BJ (cell line): ENCODE measurements at regions not wholly inside any gene's neighbourhood (a gene's known extent, or its start where the extent isn't known, plus 50 kb on each side); places are given as distances from the start of the nearest gene placed in this dataset.

Experiments used
- CTCF ChIA-PET: fragments of 350-600 bp; formaldehyde crosslinking; extraction: SDS; loops from one replicate; lab custom pipeline; 2021; ENCODE audit warnings: antibody characterized with exemption, inconsistent platforms; lab: Yijun Ruan, JAX
- POLR2A ChIA-PET: fragments of 300-600 bp; sonication (Branson Sonifier 250); formaldehyde crosslinking; extraction: SDS; loops from one replicate; lab custom pipeline; 2021; ENCODE audit warnings: antibody characterized with exemption; lab: Charles Lee
- DNase-seq: peaks from one replicate; pipeline ENCODE4 v3.0.0-alpha.2; 2011; ENCODE audit warnings: low read depth
- H3K27me3 ChIP-seq: 2 replicates; pipeline ENCODE4 v1.6.0; 2011; ENCODE audit warnings: low read length; ENCODE audit not compliant: control insufficient read depth, insufficient read depth
- H3K36me3 ChIP-seq: 2 replicates; pipeline ENCODE4 v1.5.1; 2011; ENCODE audit warnings: low read length; ENCODE audit not compliant: control insufficient read depth, insufficient read depth
- H3K4me3 ChIP-seq: 2 replicates; pipeline ENCODE4 v1.5.1; 2011; ENCODE audit warnings: low read depth, mild to moderate bottlenecking, control low read depth, low read length
- TF ChIP-seq, protein P1 (sequence below): IDR thresholded peaks from 2 replicates; pipeline ENCODE4 v1.5.1; 2011; ENCODE audit warnings: low read depth, mild to moderate bottlenecking, control low read depth, inconsistent platforms, low read length, moderate library complexity; ENCODE audit not compliant: insufficient read depth

DNA sequence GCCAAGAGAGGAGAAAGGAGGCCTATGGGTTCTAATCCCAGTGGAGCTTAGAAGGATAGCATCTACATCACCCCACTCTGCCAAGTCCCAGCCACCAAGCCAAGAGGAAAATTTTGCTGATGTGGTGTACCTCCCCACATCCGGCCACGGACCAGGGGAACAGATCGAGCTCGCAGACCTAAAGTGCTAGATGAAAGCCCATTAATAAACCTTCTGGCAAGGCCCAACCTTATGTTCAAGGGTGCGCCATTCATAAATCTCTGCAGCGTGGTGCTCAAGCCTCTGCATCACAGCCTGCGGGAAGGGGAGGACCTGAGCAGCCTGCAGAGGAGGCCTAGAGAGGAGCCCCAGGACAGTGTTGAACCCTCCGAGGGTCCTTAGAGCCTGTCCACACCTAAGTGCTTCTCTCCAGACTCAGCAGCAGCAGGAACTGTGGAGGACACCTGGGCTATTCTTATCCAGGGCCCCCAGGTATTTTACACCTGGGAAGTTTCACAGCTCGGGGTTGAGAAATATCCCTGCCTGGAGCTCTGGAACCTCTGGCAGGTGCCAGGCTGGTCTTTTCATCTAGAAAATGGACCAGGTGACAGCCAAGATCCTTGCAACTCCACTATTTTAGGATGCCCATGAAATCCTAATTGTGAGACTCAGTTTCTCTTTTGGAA, 68.0 kb downstream of the MRPL46 start:
- DNase-seq = no peak
- POLR2A ChIA-PET = no interaction called here
- CTCF ChIA-PET = interaction anchor here (1.2 kb wide), 1 partner anchor 29 kb away, joined by 3 read pairs; no protein-coding TSS in a partner anchor
- H3K4me3 ChIP-seq = no peak overlapping the region
- no peaks in the 10 kb centered on the region for H3K27me3 ChIP-seq
- no peaks in the 10 kb centered on the region for H3K36me3 ChIP-seq
- TF ChIP-seq, protein P1, sequence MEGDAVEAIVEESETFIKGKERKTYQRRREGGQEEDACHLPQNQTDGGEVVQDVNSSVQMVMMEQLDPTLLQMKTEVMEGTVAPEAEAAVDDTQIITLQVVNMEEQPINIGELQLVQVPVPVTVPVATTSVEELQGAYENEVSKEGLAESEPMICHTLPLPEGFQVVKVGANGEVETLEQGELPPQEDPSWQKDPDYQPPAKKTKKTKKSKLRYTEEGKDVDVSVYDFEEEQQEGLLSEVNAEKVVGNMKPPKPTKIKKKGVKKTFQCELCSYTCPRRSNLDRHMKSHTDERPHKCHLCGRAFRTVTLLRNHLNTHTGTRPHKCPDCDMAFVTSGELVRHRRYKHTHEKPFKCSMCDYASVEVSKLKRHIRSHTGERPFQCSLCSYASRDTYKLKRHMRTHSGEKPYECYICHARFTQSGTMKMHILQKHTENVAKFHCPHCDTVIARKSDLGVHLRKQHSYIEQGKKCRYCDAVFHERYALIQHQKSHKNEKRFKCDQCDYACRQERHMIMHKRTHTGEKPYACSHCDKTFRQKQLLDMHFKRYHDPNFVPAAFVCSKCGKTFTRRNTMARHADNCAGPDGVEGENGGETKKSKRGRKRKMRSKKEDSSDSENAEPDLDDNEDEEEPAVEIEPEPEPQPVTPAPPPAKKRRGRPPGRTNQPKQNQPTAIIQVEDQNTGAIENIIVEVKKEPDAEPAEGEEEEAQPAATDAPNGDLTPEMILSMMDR = no peak

DNA sequence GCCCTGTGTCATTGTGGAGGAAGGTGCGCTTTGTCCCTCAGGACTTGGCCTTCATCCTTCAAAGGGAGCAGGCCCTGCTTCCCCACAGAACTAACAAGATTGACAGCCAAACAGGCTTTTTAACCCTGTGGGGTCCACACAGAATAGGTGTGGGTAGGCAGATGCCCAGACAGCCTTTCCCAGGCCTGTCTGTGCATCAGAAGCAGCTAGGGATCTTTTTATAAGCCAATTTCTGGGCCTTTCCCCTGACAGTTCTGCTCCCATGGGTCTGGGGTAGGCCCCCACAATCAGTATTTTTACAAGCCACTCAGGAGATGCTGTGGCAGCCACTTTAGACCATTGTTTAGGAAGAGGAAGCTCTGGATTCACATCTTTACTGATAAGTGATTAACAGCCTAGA, 69.2 kb downstream of the MRPL46 start:
- DNase-seq = no peak
- CTCF ChIA-PET = interaction anchor here (0.6 to 1.5 kb wide), 3 partner anchors 11 to 49 kb away, joined by 3 to 6 read pairs (median 3); no protein-coding TSS in a partner anchor
- TF ChIP-seq, protein P1 = no peak
- Histone ChIP-seq H3K4me3 (no peak overlapping the region), H3K27me3 (no peaks in the 10 kb centered on the region), H3K36me3 (no peaks in the 10 kb centered on the region)
- POLR2A ChIA-PET = no interaction called here

DNA sequence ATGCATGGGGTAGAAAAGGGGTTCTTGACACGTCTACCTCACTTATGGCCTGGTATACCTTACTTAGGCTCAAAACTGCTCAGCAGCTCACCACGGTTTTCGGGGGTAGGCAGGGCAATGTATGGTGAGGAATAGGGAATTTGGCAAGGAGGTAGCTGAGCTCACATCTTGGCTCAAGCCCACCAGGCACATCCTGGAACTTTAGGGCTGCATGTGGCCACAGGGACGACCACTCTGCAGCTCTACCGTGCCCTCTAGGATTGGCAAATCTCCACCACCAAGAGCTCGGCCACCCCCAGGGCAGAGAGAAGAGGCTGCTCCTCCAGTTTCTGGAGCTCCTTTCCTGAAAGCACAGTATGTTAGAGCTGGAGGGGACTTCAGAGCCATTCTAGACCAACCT, 69.7 kb downstream of the MRPL46 start:
- Histone ChIP-seq H3K27me3 (no peaks in the 10 kb centered on the region), H3K4me3 (no peak overlapping the region), H3K36me3 (no peaks in the 10 kb centered on the region)
- no peak for DNase-seq
- TF ChIP-seq, protein P1 = no peak
- POLR2A ChIA-PET = no interaction called here
- CTCF ChIA-PET = interaction anchor here (0.6 to 1.5 kb wide), 2 partner anchors 11 to 49 kb away, joined by 3 to 6 read pairs; no protein-coding TSS in a partner anchor

GRCh38 chr15:88395872-88396781, 71.1 kb downstream of the MRPL46 start:
- TF ChIP-seq, protein P1 = no peak
- DNase-seq = no peak
- H3K4me3 ChIP-seq = no peak overlapping the region
- CTCF ChIA-PET = interaction anchor here (1.2 to 1.5 kb wide), 2 partner anchors 9 to 12 kb away, joined by 3 to 6 read pairs; no protein-coding TSS in a partner anchor
- no peaks in the 10 kb centered on the region for H3K27me3 ChIP-seq
- H3K36me3 ChIP-seq = no peaks in the 10 kb centered on the region
- POLR2A ChIA-PET = no interaction called here

DNA sequence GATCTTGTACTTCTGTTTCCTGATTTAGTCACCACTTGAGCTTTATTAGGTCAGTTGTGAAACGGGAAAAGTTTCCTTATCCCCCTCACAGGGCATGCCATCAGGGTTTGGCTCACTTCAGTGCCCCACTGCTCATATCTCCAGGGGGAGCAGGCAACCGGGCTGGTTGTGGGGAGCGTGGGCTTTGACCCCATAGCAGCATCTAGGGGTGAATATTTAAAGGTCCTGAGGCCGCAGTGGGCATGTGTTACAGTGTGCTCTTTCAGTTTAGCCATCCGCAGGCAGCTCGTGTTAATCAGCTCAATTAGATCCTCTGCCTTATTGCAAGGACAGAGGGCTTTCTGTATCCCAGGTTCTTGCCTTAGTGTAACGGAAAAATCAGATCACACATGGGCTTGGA, 71.9 kb downstream of the MRPL46 start:
- no peak overlapping the region for H3K4me3 ChIP-seq
- ChIA-PET POLR2A (no interaction called here), CTCF (interaction anchor here (1.2 to 1.9 kb wide), 3 partner anchors 9 to 12 kb away, joined by 3 to 7 read pairs (median 5); no protein-coding TSS in a partner anchor)
- H3K36me3 ChIP-seq = no peaks in the 10 kb centered on the region
- TF ChIP-seq, protein P1 = no peak
- H3K27me3 ChIP-seq = no peaks in the 10 kb centered on the region
- no peak for DNase-seq
